Mesothelial cell of epicardium (in vitro differentiated cells): ENCODE measurements at regions not wholly inside any gene's neighbourhood (a gene's known extent, or its start where the extent isn't known, plus 50 kb on each side); places are given as distances from the start of the nearest gene placed in this dataset.

ENCODE experiments used
- DNase-seq, 2 experiments: peaks; one replicate each; pipeline ENCODE4 v3.0.0; 2021; ENCODE audit warnings: low spot score in 2 of 2; ENCODE audit not compliant: unreplicated experiment in 2 of 2
- H3K27ac Mint-ChIP-seq: 2 replicates; pipeline ENCODE4 v1.8.0; 2021; ENCODE audit warnings: mixed read lengths
- H3K27me3 Mint-ChIP-seq: 2 replicates; pipeline ENCODE4 v1.8.0; 2021; ENCODE audit warnings: low read depth, mixed read lengths
- H3K36me3 Mint-ChIP-seq: 2 replicates; pipeline ENCODE4 v1.8.0; 2021; ENCODE audit warnings: mixed read lengths
- H3K4me1 Mint-ChIP-seq: 2 replicates; pipeline ENCODE4 v1.8.0; 2021; ENCODE audit warnings: mixed read lengths
- H3K4me3 Mint-ChIP-seq: 2 replicates; pipeline ENCODE4 v1.8.0; 2021; ENCODE audit warnings: mild to moderate bottlenecking, moderate library complexity, mixed read lengths
- H3K9me3 Mint-ChIP-seq: 2 replicates; pipeline ENCODE4 v1.8.0; 2021; ENCODE audit warnings: mixed read lengths
- CTCF ChIP-seq: fragments of 200-600 bp; sonication (generic); IDR thresholded peaks from one replicate; pipeline ENCODE4 v1.5.0; 2021; ENCODE audit warnings: antibody characterized with exemption; ENCODE audit not compliant: unreplicated experiment

GRCh38 chr2:222351035-222351434 lies 52.2 kb upstream of the PAX3 start:
- H3K4me3 Mint-ChIP-seq, result no peak overlapping the region
- H3K9me3 Mint-ChIP-seq, result peaks cover 24% of the 10 kb centered on the region
- peaks cover 2% of the 10 kb centered on the region for H3K27me3 Mint-ChIP-seq
- no peak for DNase-seq
- peaks cover 3% of the 10 kb centered on the region for H3K36me3 Mint-ChIP-seq
- no peak for TF ChIP-seq CTCF
- peaks cover 13% of the 10 kb centered on the region for H3K4me1 Mint-ChIP-seq
- no peak overlapping the region for H3K27ac Mint-ChIP-seq

- H3K27ac Mint-ChIP-seq, result no peak overlapping the region
- no peak overlapping the region for H3K4me3 Mint-ChIP-seq
- no peak for DNase-seq
- no peak for TF ChIP-seq CTCF
- peaks cover 24% of the 10 kb centered on the region for H3K9me3 Mint-ChIP-seq
- peaks cover 7% of the 10 kb centered on the region for H3K4me1 Mint-ChIP-seq
- peaks cover 3% of the 10 kb centered on the region for H3K36me3 Mint-ChIP-seq
- peaks cover 2% of the 10 kb centered on the region for H3K27me3 Mint-ChIP-seq
Measured at GRCh38 chr2:222352981-222353380, 54.2 kb upstream of the PAX3 start.

- peaks cover 24% of the 10 kb centered on the region for H3K9me3 Mint-ChIP-seq
- TF ChIP-seq CTCF, result no peak
- no peaks in the 10 kb centered on the region for H3K4me1 Mint-ChIP-seq
- no peak for DNase-seq
- H3K36me3 Mint-ChIP-seq, result peaks cover 3% of the 10 kb centered on the region
- H3K27ac Mint-ChIP-seq, result no peak overlapping the region
- H3K4me3 Mint-ChIP-seq, result no peak overlapping the region
- peaks cover 2% of the 10 kb centered on the region for H3K27me3 Mint-ChIP-seq
Measured at GRCh38 chr2:222353993-222354392, 55.2 kb upstream of the PAX3 start.

- H3K4me3 Mint-ChIP-seq, result no peak overlapping the region
- H3K4me1 Mint-ChIP-seq, result no peaks in the 10 kb centered on the region
- H3K27ac Mint-ChIP-seq, result no peak overlapping the region
- no peak for DNase-seq
- TF ChIP-seq CTCF, result no peak
- H3K9me3 Mint-ChIP-seq, result peaks cover 21% of the 10 kb centered on the region
- H3K36me3 Mint-ChIP-seq, result peaks cover 3% of the 10 kb centered on the region
- H3K27me3 Mint-ChIP-seq, result peaks cover 5% of the 10 kb centered on the region
Measured at GRCh38 chr2:222355860-222356259, 57.1 kb upstream of the PAX3 start.

- Mint-ChIP-seq H3K9me3 (peaks cover 9% of the 10 kb centered on the region), H3K4me3 (no peak overlapping the region), H3K4me1 (no peaks in the 10 kb centered on the region), H3K36me3 (no peaks in the 10 kb centered on the region), H3K27ac (no peak overlapping the region), H3K27me3 (peaks cover 4% of the 10 kb centered on the region)
- no peak for TF ChIP-seq CTCF
- DNase-seq, result no peak
Measured at GRCh38 chr2:222357930-222358329, 59.1 kb upstream of the PAX3 start.

- no peak for DNase-seq
- Mint-ChIP-seq H3K4me1 (no peaks in the 10 kb centered on the region), H3K9me3 (peaks cover 7% of the 10 kb centered on the region), H3K36me3 (no peaks in the 10 kb centered on the region), H3K27ac (no peak overlapping the region), H3K4me3 (no peak overlapping the region), H3K27me3 (peaks cover 4% of the 10 kb centered on the region)
- TF ChIP-seq CTCF, result no peak
Measured at GRCh38 chr2:222358876-222359275, 60.1 kb upstream of the PAX3 start.
